Fibroblast of the aortic adventitia (primary cell): ENCODE measurements at regions not wholly inside any gene's neighbourhood (a gene's known extent, or its start where the extent isn't known, plus 50 kb on each side); places are given as distances from the start of the nearest gene placed in this dataset.
"Not testable (repeated sequence)": the region's sequence is repeated elsewhere in the genome, so short reads cannot be mapped to it uniquely, and the experiment has no call there.

Experiments used
- DNase-seq: peaks from one replicate; pipeline ENCODE4 v3.0.0-alpha.2; 2010; ENCODE audit warnings: low read depth
- H3K4me3 ChIP-seq: 2 replicates; pipeline ENCODE4 v1.5.1; 2011; ENCODE audit warnings: low read depth, mild to moderate bottlenecking, control low read depth, low read length, moderate library complexity
- CTCF ChIP-seq: IDR thresholded peaks from 2 replicates; pipeline ENCODE4 v1.5.1; 2011; ENCODE audit warnings: mild to moderate bottlenecking, low read length, control low read depth, inconsistent platforms; ENCODE audit not compliant: insufficient read depth

- no peak overlapping the region for H3K4me3 ChIP-seq
- TF ChIP-seq CTCF, result no peak
- DNase-seq, result no peak
These were observed 496.2 kb upstream of the HS3ST5 start for GRCh38 chr6:114839019-114839418.

GRCh38 chr6:114833211-114833610, 490.4 kb upstream of the HS3ST5 start:
- no peak for DNase-seq
- no peak for TF ChIP-seq CTCF
- no peak overlapping the region for H3K4me3 ChIP-seq

GRCh38 chr6:114830515-114830914, 487.7 kb upstream of the HS3ST5 start:
- DNase-seq, result no peak
- no peak overlapping the region for H3K4me3 ChIP-seq
- TF ChIP-seq CTCF, result no peak

- DNase-seq, result no peak
- no peak for TF ChIP-seq CTCF
- H3K4me3 ChIP-seq, result no peak overlapping the region
These were observed 484.3 kb upstream of the HS3ST5 start for GRCh38 chr6:114827135-114827534.

GRCh38 chr6:114824409-114824808, 481.6 kb upstream of the HS3ST5 start:
- no peak for DNase-seq

GRCh38 chr6:114816678-114817077, 473.9 kb upstream of the HS3ST5 start:
- H3K4me3 ChIP-seq, result no peak overlapping the region
- no peak for DNase-seq
- TF ChIP-seq CTCF, result no peak

More at GRCh38 chr6:114824409-114824808, 481.6 kb upstream of the HS3ST5 start:
- no peak for TF ChIP-seq CTCF
- no peak overlapping the region for H3K4me3 ChIP-seq

- no peak overlapping the region for H3K4me3 ChIP-seq
- DNase-seq, result no peak
- no peak for TF ChIP-seq CTCF
These were observed 467.6 kb upstream of the HS3ST5 start for GRCh38 chr6:114810468-114810867.

GRCh38 chr6:114805426-114805825, 462.6 kb upstream of the HS3ST5 start:
- not testable (repeated sequence) for DNase-seq

More at GRCh38 chr6:114805426-114805825, 462.6 kb upstream of the HS3ST5 start:
- not testable (repeated sequence) for H3K4me3 ChIP-seq
